Panc1 (cell line): ENCODE measurements at regions not wholly inside any gene's neighbourhood (a gene's known extent, or its start where the extent isn't known, plus 50 kb on each side); places are given as distances from the start of the nearest gene placed in this dataset.

Source experiments
- ATAC-seq: fragments of 200-7000 bp; cut with Tn5 transposase; 2 replicates; pipeline ENCODE4 v1.9.1; 2020; ENCODE audit warnings: mild to moderate bottlenecking, moderate library complexity
- BruUV-seq: library from RNA; stranded (reverse); fragments of 400-500 nt; replicated peaks from 2 replicates; lab custom pipeline; 2021; lab: Mats Ljungman, UMichigan
- CTCF ChIA-PET: fragments of 300-600 bp; sonication (Branson Sonifier 250); formaldehyde crosslinking; loops from one replicate; lab custom pipeline; 2022; ENCODE audit warnings: antibody characterized with exemption; lab: Charles Lee
- POLR2A ChIA-PET: fragments of 300-600 bp; sonication (Branson Sonifier 250); formaldehyde crosslinking; loops from one replicate; lab custom pipeline; 2022; ENCODE audit warnings: antibody characterized with exemption; lab: Charles Lee
- DNase-seq: peaks from one replicate; pipeline ENCODE4 v3.0.0-alpha.2; 2010; ENCODE audit warnings: low read depth, low spot score
- H3K27ac ChIP-seq: 2 replicates; pipeline ENCODE4 v1.5.1; 2011; ENCODE audit warnings: mild to moderate bottlenecking, low read length, inconsistent platforms
- H3K27me3 ChIP-seq: fragments of 200-500 bp; sonication (Bioruptor generic); 2 replicates; pipeline ENCODE4 v1.6.0; 2014; ENCODE audit warnings: low read length, inconsistent platforms; ENCODE audit not compliant: control insufficient read depth, insufficient read depth
- H3K36me3 ChIP-seq: fragments of 200-500 bp; sonication (Bioruptor generic); 2 replicates; pipeline ENCODE4 v1.5.1; 2014; ENCODE audit warnings: inconsistent platforms, mild to moderate bottlenecking, low read length, moderate library complexity; ENCODE audit not compliant: control insufficient read depth, insufficient read depth
- H3K4me1 ChIP-seq: 2 replicates; pipeline ENCODE4 v1.5.1; 2011; ENCODE audit warnings: inconsistent platforms, mild to moderate bottlenecking, low read length, moderate library complexity; ENCODE audit not compliant: control insufficient read depth, insufficient read depth
- H3K4me3 ChIP-seq, 2 experiments: 2 replicates each; pipeline ENCODE4 v1.5.1; 2011 to 2012; ENCODE audit warnings: low read depth in 2 of 2, low read length in 2 of 2, mild to moderate bottlenecking in 2 of 2, inconsistent platforms in 1 of 2, moderate library complexity in 1 of 2
- H3K9me3 ChIP-seq: fragments of 200-500 bp; sonication (Bioruptor generic); 2 replicates; pipeline ENCODE4 v1.5.1; 2014; ENCODE audit warnings: low read depth, mild to moderate bottlenecking, inconsistent platforms, low read length, moderate library complexity; ENCODE audit not compliant: control insufficient read depth, insufficient read depth
- POLR2AphosphoS5 ChIP-seq: IDR thresholded peaks from 2 replicates; pipeline ENCODE4 v1.6.1; 2012; ENCODE audit warnings: mild to moderate bottlenecking, low read depth, low read length, moderate library complexity
- SIN3A ChIP-seq: IDR thresholded peaks from 2 replicates; pipeline ENCODE4 v1.6.1; 2012; ENCODE audit warnings: low read depth, mild to moderate bottlenecking, low read length, moderate library complexity, borderline replicate concordance; ENCODE audit not compliant: insufficient read depth
- TCF7L2 ChIP-seq: IDR thresholded peaks from 2 replicates; pipeline ENCODE4 v1.6.1; 2011; ENCODE audit warnings: mild to moderate bottlenecking, low read depth, low read length, inconsistent platforms
- in situ Hi-C: cut with HindIII; loops from 2 replicates; pipeline ENCODE4 v1.10.0; 2016; ENCODE audit warnings: low sequenced_read_pairs, low pct_unique_long_range_greater_than_20kb
- intact Hi-C: fragments of 100-400 bp; cut with micrococcal nuclease; formaldehyde crosslinking; loops from one replicate; pipeline ENCODE4 v1.10.0; 2022; ENCODE audit not compliant: unreplicated experiment
- TF ChIP-seq, protein P1 (sequence below), 2 experiments: IDR thresholded peaks; 2 replicates each; pipeline ENCODE4 v1.6.1; 2011 to 2012; ENCODE audit warnings: low read depth in 2 of 2, control low read depth in 1 of 2, low read length in 1 of 2, mild to moderate bottlenecking in 1 of 2, moderate library complexity in 1 of 2; ENCODE audit not compliant: insufficient read depth in 1 of 2
- TF ChIP-seq, protein P2 (sequence below): fragments of 450-650 bp; IDR thresholded peaks from 2 replicates; pipeline ENCODE4 v1.5.1; 2017; ENCODE audit warnings: mild to moderate bottlenecking

DNA sequence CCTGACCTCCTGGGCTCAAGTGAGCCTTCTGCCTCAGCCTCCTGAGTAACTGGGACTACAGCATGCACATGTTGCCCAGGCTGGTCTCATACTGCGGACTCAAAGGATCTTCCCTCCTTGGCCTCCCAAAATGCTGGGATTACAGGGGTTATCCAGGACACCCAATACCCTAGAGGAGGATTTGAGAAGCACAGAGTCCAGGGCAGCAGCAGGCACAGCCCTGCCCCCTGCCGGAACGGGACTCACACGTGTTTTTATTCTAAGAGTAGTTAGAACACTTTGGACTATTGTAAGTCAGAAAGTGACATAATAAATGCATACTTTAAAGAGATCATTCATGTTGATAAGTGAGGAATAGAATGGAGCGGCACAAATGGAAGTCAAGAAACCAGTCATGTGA is 80.2 kb downstream of the C6orf118 start:
- ChIA-PET POLR2A (no interaction called here), CTCF (no interaction called here)
- DNase-seq: no peak
- H3K9me3 ChIP-seq: no peaks in the 10 kb centered on the region
- no peaks in the 10 kb centered on the region for H3K36me3 ChIP-seq
- H3K4me3 ChIP-seq: no peak overlapping the region
- no peak overlapping the region for H3K27ac ChIP-seq
- no TSS peak for BruUV-seq
- intact Hi-C loops (no loop called here), in situ Hi-C loops (no loop called here)
- H3K4me1 ChIP-seq: no peaks in the 10 kb centered on the region
- TF ChIP-seq, protein P1, sequence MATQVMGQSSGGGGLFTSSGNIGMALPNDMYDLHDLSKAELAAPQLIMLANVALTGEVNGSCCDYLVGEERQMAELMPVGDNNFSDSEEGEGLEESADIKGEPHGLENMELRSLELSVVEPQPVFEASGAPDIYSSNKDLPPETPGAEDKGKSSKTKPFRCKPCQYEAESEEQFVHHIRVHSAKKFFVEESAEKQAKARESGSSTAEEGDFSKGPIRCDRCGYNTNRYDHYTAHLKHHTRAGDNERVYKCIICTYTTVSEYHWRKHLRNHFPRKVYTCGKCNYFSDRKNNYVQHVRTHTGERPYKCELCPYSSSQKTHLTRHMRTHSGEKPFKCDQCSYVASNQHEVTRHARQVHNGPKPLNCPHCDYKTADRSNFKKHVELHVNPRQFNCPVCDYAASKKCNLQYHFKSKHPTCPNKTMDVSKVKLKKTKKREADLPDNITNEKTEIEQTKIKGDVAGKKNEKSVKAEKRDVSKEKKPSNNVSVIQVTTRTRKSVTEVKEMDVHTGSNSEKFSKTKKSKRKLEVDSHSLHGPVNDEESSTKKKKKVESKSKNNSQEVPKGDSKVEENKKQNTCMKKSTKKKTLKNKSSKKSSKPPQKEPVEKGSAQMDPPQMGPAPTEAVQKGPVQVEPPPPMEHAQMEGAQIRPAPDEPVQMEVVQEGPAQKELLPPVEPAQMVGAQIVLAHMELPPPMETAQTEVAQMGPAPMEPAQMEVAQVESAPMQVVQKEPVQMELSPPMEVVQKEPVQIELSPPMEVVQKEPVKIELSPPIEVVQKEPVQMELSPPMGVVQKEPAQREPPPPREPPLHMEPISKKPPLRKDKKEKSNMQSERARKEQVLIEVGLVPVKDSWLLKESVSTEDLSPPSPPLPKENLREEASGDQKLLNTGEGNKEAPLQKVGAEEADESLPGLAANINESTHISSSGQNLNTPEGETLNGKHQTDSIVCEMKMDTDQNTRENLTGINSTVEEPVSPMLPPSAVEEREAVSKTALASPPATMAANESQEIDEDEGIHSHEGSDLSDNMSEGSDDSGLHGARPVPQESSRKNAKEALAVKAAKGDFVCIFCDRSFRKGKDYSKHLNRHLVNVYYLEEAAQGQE (IDR thresholded peaks at IDR 0.05; ENCODE audit: insufficient read depth in 1 of 2, low read depth in 2 of 2, low read length in 1 of 2): no peak
- no peak for TF ChIP-seq TCF7L2
- TF ChIP-seq POLR2AphosphoS5: no peak
- no peak for TF ChIP-seq SIN3A
- TF ChIP-seq, protein P2, sequence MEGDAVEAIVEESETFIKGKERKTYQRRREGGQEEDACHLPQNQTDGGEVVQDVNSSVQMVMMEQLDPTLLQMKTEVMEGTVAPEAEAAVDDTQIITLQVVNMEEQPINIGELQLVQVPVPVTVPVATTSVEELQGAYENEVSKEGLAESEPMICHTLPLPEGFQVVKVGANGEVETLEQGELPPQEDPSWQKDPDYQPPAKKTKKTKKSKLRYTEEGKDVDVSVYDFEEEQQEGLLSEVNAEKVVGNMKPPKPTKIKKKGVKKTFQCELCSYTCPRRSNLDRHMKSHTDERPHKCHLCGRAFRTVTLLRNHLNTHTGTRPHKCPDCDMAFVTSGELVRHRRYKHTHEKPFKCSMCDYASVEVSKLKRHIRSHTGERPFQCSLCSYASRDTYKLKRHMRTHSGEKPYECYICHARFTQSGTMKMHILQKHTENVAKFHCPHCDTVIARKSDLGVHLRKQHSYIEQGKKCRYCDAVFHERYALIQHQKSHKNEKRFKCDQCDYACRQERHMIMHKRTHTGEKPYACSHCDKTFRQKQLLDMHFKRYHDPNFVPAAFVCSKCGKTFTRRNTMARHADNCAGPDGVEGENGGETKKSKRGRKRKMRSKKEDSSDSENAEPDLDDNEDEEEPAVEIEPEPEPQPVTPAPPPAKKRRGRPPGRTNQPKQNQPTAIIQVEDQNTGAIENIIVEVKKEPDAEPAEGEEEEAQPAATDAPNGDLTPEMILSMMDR: peak; percentile 38
- no peak for ATAC-seq
- H3K27me3 ChIP-seq: peaks cover 2% of the 10 kb centered on the region; the same call in 1 of the 2 replicates

DNA sequence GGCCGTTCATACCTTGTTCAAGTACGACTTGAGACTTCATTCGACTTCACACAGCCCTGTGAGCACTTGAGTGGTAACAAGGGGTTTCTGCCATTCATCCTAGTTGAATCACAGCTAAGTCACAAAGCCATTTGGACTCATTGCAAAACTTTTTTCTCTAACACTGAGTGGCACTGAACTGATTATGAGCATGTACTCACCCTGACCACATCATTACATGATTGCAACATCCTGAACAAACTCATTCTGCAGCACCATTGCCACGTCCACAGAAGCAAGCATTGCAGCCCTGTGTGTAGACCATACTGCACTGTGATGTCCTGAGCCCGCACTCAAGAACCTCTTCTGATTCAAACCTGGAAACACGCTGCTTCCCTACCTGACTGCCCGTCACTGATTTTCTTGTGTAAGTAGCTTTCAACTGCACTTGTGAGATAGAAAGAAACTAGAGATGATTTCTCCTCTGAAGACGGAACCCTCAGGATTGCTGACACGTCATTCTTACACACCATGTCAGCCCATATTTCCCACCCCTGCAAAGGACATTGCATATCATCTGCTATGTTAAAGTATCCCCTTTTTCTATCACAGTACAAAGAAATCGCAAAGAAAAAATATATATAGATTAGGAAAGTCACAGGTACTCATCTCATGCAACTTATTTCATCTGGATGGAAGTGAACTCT is 81.6 kb downstream of the C6orf118 start:
- POLR2A ChIA-PET: no interaction called here
- Histone ChIP-seq H3K4me3 (no peak overlapping the region), H3K27me3 (peaks cover 2% of the 10 kb centered on the region; the same call in 1 of the 2 replicates), H3K9me3 (no peaks in the 10 kb centered on the region), H3K4me1 (no peaks in the 10 kb centered on the region), H3K36me3 (no peaks in the 10 kb centered on the region), H3K27ac (no peak overlapping the region)
- intact Hi-C loops: no loop called here
- in situ Hi-C loops: no loop called here
- CTCF ChIA-PET: no interaction called here
- no peak for TF ChIP-seq SIN3A
- TF ChIP-seq, protein P1 (IDR thresholded peaks at IDR 0.05; ENCODE audit: insufficient read depth in 1 of 2, low read depth in 2 of 2, low read length in 1 of 2): no peak
- TF ChIP-seq, protein P2: no peak
- DNase-seq (no peak), ATAC-seq (no peak)
- BruUV-seq: no TSS peak
